GM06990 (cell line): ENCODE measurements at regions not wholly inside any gene's neighbourhood (a gene's known extent, or its start where the extent isn't known, plus 50 kb on each side); places are given as distances from the start of the nearest gene placed in this dataset.

Source experiments
- DNase-seq: peaks from one replicate; pipeline ENCODE4 v3.0.0-alpha.2; 2011; ENCODE audit not compliant: insufficient read length; ENCODE audit errors: extremely low read depth
- H3K27me3 ChIP-seq: replicated peaks from 2 replicates; pipeline ENCODE4 v1.6.0; 2011; ENCODE audit warnings: low read length; ENCODE audit not compliant: control insufficient read depth, insufficient read depth
- H3K36me3 ChIP-seq: 2 replicates; pipeline ENCODE4 v1.5.1; 2011; ENCODE audit warnings: low read length; ENCODE audit not compliant: control insufficient read depth, insufficient read depth
- H3K4me3 ChIP-seq: replicated peaks from 2 replicates; pipeline ENCODE4 v1.5.1; 2011; ENCODE audit warnings: low read depth, mild to moderate bottlenecking, control low read depth, low read length
- TF ChIP-seq, protein P1 (sequence below): IDR thresholded peaks from 2 replicates; pipeline ENCODE4 v1.5.1; 2011; ENCODE audit warnings: low read length, control low read depth, mild to moderate bottlenecking, inconsistent platforms; ENCODE audit not compliant: insufficient read depth, poor library complexity, severe bottlenecking

DNA sequence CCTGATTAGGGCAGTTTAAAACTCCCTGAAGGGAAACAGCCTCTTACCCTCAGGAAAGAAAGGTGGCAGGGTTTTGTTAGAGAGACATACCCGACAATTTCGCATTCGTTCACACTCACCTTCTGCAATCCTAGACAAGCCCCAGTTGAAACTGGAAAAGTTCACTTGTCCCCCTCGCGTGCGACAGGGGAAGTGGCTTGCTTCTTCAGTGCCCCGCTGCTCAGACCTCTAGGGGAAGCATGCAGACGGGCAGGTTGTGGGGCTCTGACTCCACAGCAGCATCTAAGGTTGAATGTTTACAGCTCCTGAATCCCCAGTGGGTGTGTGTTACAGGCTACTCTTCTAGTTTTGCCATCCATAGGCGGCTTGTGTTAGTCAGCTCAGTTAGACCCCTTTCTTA, 575.7 kb upstream of the ACO1 start:
- DNase-seq = no peak
- H3K27me3 ChIP-seq = no peaks in the 10 kb centered on the region; the same call in 1 of the 2 replicates

DNA sequence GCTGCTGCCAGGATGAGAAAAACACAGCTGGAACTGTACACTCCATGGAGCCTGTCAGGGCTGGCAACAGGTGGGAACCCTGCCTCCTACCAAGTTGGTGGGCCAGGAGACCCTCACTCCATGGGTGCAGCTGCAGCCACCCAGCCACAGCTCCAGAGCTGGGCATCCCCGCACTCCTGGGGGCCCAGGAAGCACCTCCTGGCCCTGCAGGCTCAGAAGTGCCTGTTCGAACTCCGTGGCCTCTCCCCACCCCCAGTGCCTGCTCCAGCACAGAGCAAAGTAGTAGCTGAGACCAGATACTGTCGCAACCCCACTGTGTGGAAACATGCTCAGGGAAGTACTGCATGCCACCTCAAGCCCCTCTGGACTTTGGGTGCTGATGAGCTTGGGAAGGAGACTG, 564.0 kb upstream of the ACO1 start:
- no peaks in the 10 kb centered on the region for H3K36me3 ChIP-seq
- TF ChIP-seq, protein P1, sequence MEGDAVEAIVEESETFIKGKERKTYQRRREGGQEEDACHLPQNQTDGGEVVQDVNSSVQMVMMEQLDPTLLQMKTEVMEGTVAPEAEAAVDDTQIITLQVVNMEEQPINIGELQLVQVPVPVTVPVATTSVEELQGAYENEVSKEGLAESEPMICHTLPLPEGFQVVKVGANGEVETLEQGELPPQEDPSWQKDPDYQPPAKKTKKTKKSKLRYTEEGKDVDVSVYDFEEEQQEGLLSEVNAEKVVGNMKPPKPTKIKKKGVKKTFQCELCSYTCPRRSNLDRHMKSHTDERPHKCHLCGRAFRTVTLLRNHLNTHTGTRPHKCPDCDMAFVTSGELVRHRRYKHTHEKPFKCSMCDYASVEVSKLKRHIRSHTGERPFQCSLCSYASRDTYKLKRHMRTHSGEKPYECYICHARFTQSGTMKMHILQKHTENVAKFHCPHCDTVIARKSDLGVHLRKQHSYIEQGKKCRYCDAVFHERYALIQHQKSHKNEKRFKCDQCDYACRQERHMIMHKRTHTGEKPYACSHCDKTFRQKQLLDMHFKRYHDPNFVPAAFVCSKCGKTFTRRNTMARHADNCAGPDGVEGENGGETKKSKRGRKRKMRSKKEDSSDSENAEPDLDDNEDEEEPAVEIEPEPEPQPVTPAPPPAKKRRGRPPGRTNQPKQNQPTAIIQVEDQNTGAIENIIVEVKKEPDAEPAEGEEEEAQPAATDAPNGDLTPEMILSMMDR = no peak
- H3K27me3 ChIP-seq = no peaks in the 10 kb centered on the region
- no peak for DNase-seq
- no peak overlapping the region for H3K4me3 ChIP-seq

More for the DNA sequence above, 575.7 kb upstream of the ACO1 start:
- no peaks in the 10 kb centered on the region for H3K36me3 ChIP-seq
- no peak overlapping the region for H3K4me3 ChIP-seq
- TF ChIP-seq, protein P1 = no peak

DNA sequence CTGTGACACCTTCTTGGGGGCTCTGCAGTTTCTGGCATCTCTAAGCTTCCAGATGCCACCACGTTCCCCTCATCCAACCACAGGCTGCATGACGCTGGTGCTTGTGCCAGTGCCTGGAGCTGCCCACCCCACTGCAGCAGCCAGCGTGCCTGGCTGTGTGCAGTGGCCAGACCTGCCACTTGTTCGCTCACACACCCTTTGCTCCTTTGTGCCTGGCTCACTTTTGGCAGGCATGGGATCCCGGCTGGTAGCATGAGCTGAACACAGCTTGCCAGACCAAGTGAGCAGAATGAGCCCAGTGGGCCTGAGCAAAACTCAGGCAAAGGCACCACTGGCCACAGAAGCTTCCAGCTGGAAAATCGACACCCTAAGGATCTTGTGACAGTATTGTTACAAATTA, 562.9 kb upstream of the ACO1 start:
- H3K36me3 ChIP-seq = no peaks in the 10 kb centered on the region
- H3K4me3 ChIP-seq = no peak overlapping the region
- DNase-seq = no peak
- TF ChIP-seq, protein P1 = no peak
- H3K27me3 ChIP-seq = no peaks in the 10 kb centered on the region

DNA sequence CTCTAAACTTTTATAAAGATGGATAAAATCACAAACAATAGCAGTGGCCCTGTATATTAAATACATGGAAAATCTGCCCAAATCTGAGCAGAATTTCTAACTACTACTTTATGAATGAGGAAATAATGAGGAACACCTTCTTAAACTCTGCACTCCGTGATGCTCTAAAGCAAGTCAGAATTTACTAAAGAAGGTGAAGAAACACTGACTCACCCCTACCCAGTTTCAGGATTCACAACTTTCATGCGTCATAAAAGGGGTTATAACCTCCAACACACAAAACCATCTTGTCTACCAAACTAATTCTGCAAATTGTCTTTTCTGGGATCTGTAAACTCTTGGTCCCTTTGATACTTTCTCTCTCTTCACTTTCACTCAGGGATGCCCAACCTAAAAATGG, 561.1 kb upstream of the ACO1 start:
- TF ChIP-seq, protein P1 = no peak
- no peak for DNase-seq
- H3K36me3 ChIP-seq = no peaks in the 10 kb centered on the region
- H3K4me3 ChIP-seq = no peak overlapping the region
- H3K27me3 ChIP-seq = no peaks in the 10 kb centered on the region

DNA sequence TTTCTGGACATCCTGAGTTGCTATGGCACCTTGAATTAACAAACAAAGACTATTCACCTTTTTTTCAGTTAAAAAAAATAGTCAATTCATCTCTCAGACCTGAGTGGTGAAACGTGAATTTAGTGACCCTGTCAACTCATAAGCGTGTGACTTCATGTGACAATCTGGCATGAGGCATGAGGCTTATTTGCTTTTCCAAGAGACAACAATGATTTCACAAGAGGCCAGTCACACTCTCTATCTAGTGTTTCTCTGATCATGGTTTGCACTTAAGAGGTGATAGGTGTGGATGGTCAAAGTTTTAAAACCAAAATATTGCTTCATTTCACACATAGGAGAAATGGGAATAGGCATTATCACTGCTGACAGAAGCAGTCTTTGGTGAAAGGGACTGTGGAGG, 559.6 kb upstream of the ACO1 start:
- no peak for DNase-seq
- no peak overlapping the region for H3K4me3 ChIP-seq
- no peaks in the 10 kb centered on the region for H3K36me3 ChIP-seq
- TF ChIP-seq, protein P1 = no peak
- H3K27me3 ChIP-seq = no peaks in the 10 kb centered on the region

DNA sequence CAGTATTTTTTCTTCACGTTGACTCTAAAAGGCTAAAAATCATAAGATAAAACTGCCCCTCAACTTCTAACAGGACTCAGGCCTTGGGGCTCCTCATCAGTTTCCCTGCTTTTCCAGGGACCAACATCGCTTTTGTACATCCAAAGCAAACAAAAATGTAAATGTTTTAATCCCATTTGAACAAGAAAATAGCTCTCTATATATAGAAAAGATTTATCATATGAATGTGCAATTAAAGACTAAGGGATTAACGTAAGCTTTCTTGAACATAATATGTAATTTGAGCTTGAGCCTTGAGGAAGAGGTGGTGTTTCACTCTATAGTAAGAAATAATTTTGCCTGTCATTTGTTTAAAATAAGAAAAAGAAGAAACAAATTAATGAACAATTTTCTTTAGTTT, 547.2 kb upstream of the ACO1 start:
- TF ChIP-seq, protein P1 = no peak
- DNase-seq = no peak
- no peaks in the 10 kb centered on the region for H3K27me3 ChIP-seq

More for the DNA sequence above, 547.2 kb upstream of the ACO1 start:
- no peaks in the 10 kb centered on the region for H3K36me3 ChIP-seq
- H3K4me3 ChIP-seq = no peak overlapping the region
